ENCODE measurements at regions not wholly inside any gene's neighbourhood (a gene's known extent, or its start where the extent isn't known, plus 50 kb on each side); places are given as distances from the start of the nearest gene placed in this dataset.
"Not testable (repeated sequence)": the region's sequence is repeated elsewhere in the genome, so short reads cannot be mapped to it uniquely, and the experiment has no call there.

DNA sequence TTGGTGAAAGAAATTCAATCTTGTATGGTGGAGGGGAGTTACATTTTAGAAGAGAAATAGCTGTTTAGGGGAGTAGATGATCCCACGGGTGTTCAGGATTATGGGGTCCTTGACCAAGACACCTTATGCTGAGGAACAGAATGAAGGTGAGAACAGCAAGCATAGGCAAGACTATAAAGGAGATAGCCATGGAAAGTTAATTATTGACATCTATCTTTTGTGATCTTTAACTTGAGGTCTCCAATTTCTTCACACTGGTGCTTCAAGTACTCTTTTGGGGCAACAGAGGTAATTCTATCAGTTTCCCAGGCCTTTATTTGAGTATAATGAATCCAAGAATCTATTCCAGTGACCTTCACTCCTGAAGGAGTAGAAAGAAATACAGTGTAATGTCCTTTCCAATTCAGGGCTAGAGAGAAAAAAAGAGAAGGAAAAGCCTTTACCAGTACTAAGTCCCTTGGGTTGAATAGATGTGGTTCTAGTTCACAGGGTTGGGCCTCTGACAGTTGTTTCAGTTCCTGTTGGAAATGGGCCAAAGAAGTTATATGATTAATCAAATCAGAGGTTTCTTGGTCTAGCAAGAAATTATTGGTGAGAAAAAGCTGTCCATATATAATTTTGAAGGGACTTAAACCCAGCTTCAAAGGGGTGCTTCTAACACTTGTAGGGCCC lies 2104.1 kb upstream of the ACO1 start:
- H3K27ac ChIP-seq (ENCODE audit: low read depth, low read length) = no peak overlapping the region
- no peaks in the 10 kb centered on the region for H3K79me2 ChIP-seq (ENCODE audit: control insufficient read depth, insufficient read depth, low read length, poor library complexity)
- no peak overlapping the region for H2AFZ ChIP-seq (ENCODE audit: insufficient read depth, low read length, poor library complexity)
- no peak overlapping the region for H2BK120ac ChIP-seq (ENCODE audit: insufficient read depth, low read length, poor library complexity)
- no peak overlapping the region for H2BK5ac ChIP-seq (ENCODE audit: low read depth, low read length, poor library complexity)
- no peak overlapping the region for H3K23ac ChIP-seq (ENCODE audit: low read length)
- DNase-seq = no peak
- no peaks in the 10 kb centered on the region for H3K79me1 ChIP-seq (ENCODE audit: low read length)
- H3K4me3 ChIP-seq (ENCODE audit: low read depth, low read length) = no peak overlapping the region
- H3K9ac ChIP-seq (ENCODE audit: low read length) = no peak overlapping the region
- H2AK5ac ChIP-seq (ENCODE audit: low read length) = no peak overlapping the region
- no peaks in the 10 kb centered on the region for H3K27me3 ChIP-seq (ENCODE audit: insufficient read depth, low read length)
- H2BK12ac ChIP-seq (ENCODE audit: low read length) = no peak overlapping the region
- no peak overlapping the region for H4K91ac ChIP-seq (ENCODE audit: low read depth, low read length)
- no peaks in the 10 kb centered on the region for H3K36me3 ChIP-seq (ENCODE audit: control insufficient read depth in 1 of 2, insufficient read depth in 2 of 2, low read length in 2 of 2)
- no peaks in the 10 kb centered on the region for H3K9me3 ChIP-seq (ENCODE audit: insufficient read depth, low read depth, low read length)
- H3K4me2 ChIP-seq (ENCODE audit: low read length) = no peak overlapping the region
- no peak overlapping the region for H3K18ac ChIP-seq (ENCODE audit: low read length)
- no CpG with 5 or more reads among the region's 1 CpG for WGBS (ENCODE audit: extremely low coverage, insufficient coverage, insufficient read length)
- H4K12ac ChIP-seq (ENCODE audit: low read depth, low read length) = no peak overlapping the region
- no peak overlapping the region for H4K8ac ChIP-seq (ENCODE audit: low read depth, low read length)
- H3K14ac ChIP-seq (ENCODE audit: low read length) = no peak overlapping the region
- no peaks in the 10 kb centered on the region for H3K4me1 ChIP-seq (ENCODE audit: control insufficient read depth in 1 of 2, insufficient read depth in 2 of 2, low read length in 2 of 2)
- no peak overlapping the region for H3K4ac ChIP-seq (ENCODE audit: low read depth, low read length)

DNA sequence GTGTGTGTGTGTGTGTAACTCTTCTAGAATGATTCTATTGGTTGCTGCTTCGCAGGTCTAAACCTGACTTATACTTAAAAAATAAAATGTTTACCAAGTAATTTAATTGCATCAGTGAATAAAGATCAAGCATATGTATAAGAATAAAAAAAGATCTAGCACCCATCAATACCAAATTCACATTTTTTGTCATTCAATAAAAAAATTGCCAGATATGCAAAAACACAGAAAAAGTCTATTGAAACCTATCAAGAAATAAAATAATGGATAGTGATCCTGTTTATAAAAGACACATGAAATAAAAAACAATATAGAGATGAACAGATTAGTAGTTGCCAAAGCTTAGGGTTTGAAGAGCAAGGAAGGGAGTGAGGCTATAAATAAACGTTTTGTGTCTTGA lies 2095.0 kb upstream of the ACO1 start:
- H2BK5ac ChIP-seq (ENCODE audit: low read depth, low read length, poor library complexity) = no peak overlapping the region
- no peak overlapping the region for H3K23ac ChIP-seq (ENCODE audit: low read length)
- no peak overlapping the region for H2AK5ac ChIP-seq (ENCODE audit: low read length)
- H4K12ac ChIP-seq (ENCODE audit: low read depth, low read length) = no peak overlapping the region
- H3K14ac ChIP-seq (ENCODE audit: low read length) = no peak overlapping the region
- WGBS (ENCODE audit: extremely low coverage, insufficient coverage, insufficient read length) = no CpG with 5 or more reads among the region's 2 CpGs
- H3K36me3 ChIP-seq (ENCODE audit: control insufficient read depth in 1 of 2, insufficient read depth in 2 of 2, low read length in 2 of 2) = no peaks in the 10 kb centered on the region
- H2BK120ac ChIP-seq (ENCODE audit: insufficient read depth, low read length, poor library complexity) = no peak overlapping the region
- H3K9ac ChIP-seq (ENCODE audit: low read length) = no peak overlapping the region
- no peaks in the 10 kb centered on the region for H3K79me2 ChIP-seq (ENCODE audit: control insufficient read depth, insufficient read depth, low read length, poor library complexity)
- no peak overlapping the region for H3K18ac ChIP-seq (ENCODE audit: low read length)
- no peak overlapping the region for H2AFZ ChIP-seq (ENCODE audit: insufficient read depth, low read length, poor library complexity)
- no peak overlapping the region for H4K8ac ChIP-seq (ENCODE audit: low read depth, low read length)
- no peak overlapping the region for H4K91ac ChIP-seq (ENCODE audit: low read depth, low read length)
- no peak overlapping the region for H3K4me2 ChIP-seq (ENCODE audit: low read length)
- H3K27me3 ChIP-seq (ENCODE audit: insufficient read depth, low read length) = no peaks in the 10 kb centered on the region
- no peaks in the 10 kb centered on the region for H3K9me3 ChIP-seq (ENCODE audit: insufficient read depth, low read depth, low read length)
- no peaks in the 10 kb centered on the region for H3K4me1 ChIP-seq (ENCODE audit: control insufficient read depth in 1 of 2, insufficient read depth in 2 of 2, low read length in 2 of 2)
- DNase-seq = no peak
- no peak overlapping the region for H2BK12ac ChIP-seq (ENCODE audit: low read length)
- no peaks in the 10 kb centered on the region for H3K79me1 ChIP-seq (ENCODE audit: low read length)
- H3K4ac ChIP-seq (ENCODE audit: low read depth, low read length) = no peak overlapping the region
- no peak overlapping the region for H3K27ac ChIP-seq (ENCODE audit: low read depth, low read length)
- no peak overlapping the region for H3K4me3 ChIP-seq (ENCODE audit: low read depth, low read length)

DNA sequence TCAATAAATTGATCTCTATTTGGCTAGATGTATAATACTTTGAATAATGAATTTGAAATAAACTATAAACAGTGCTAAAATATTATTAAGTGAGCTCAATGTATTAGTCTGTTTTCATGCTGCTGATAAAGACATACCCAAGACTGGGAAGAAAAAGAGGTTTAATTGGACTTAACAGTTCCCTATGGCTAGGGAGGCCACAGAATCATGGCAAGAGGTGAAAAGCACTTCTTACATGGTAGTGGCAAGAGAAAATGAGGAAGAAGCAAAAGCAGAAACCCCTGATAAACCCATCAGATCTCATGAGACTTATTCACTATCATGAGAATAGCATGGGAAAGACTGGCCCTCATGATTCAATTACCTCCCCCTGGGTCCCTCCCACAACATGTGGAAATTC lies 2092.4 kb upstream of the ACO1 start:
- H3K4me3 ChIP-seq (ENCODE audit: low read depth, low read length); H2BK5ac ChIP-seq (ENCODE audit: low read depth, low read length, poor library complexity); H3K27me3 ChIP-seq (ENCODE audit: insufficient read depth, low read length); H2BK120ac ChIP-seq (ENCODE audit: insufficient read depth, low read length, poor library complexity); H4K12ac ChIP-seq (ENCODE audit: low read depth, low read length); H2BK12ac ChIP-seq (ENCODE audit: low read length); H2AFZ ChIP-seq (ENCODE audit: insufficient read depth, low read length, poor library complexity); H3K36me3 ChIP-seq (ENCODE audit: control insufficient read depth in 1 of 2, insufficient read depth in 2 of 2, low read length in 2 of 2); H3K23ac ChIP-seq (ENCODE audit: low read length); H3K79me1 ChIP-seq (ENCODE audit: low read length); H3K4me1 ChIP-seq (ENCODE audit: control insufficient read depth in 1 of 2, insufficient read depth in 2 of 2, low read length in 2 of 2); H2AK5ac ChIP-seq (ENCODE audit: low read length); H3K9ac ChIP-seq (ENCODE audit: low read length); H4K91ac ChIP-seq (ENCODE audit: low read depth, low read length); H4K8ac ChIP-seq (ENCODE audit: low read depth, low read length); DNase-seq; H3K27ac ChIP-seq (ENCODE audit: low read depth, low read length); H3K9me3 ChIP-seq (ENCODE audit: insufficient read depth, low read depth, low read length); H3K14ac ChIP-seq (ENCODE audit: low read length); H3K18ac ChIP-seq (ENCODE audit: low read length); H3K4me2 ChIP-seq (ENCODE audit: low read length); H3K79me2 ChIP-seq (ENCODE audit: control insufficient read depth, insufficient read depth, low read length, poor library complexity); H3K4ac ChIP-seq (ENCODE audit: low read depth, low read length): not testable (repeated sequence)

DNA sequence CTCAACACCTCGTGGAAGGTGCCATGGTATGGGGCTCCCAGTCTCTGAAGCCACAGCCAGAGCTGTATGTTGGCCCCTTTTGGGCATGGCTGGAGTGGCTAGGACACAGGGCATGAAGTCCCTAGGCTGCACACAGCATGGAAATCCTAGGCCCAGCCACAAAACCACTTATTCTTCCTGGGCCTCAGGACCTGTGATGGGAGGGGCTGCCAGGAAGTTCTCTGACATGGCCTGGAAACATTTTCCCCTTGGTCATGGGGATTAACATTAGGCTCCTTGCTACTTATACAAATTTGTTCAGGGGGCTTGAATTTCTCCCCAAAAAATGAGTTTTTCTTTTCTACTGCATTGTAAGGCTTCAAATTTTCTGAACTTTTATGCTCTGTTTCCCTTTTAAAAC lies 2091.2 kb upstream of the ACO1 start:
- H2BK12ac ChIP-seq (ENCODE audit: low read length) = no peak overlapping the region
- WGBS (ENCODE audit: extremely low coverage, insufficient coverage, insufficient read length) = no CpG with 5 or more reads among the region's 1 CpG
- no peak overlapping the region for H3K4me2 ChIP-seq (ENCODE audit: low read length)
- no peak overlapping the region for H3K23ac ChIP-seq (ENCODE audit: low read length)
- H3K4me1 ChIP-seq (ENCODE audit: control insufficient read depth in 1 of 2, insufficient read depth in 2 of 2, low read length in 2 of 2) = no peaks in the 10 kb centered on the region
- no peaks in the 10 kb centered on the region for H3K79me1 ChIP-seq (ENCODE audit: low read length)
- no peak overlapping the region for H2AFZ ChIP-seq (ENCODE audit: insufficient read depth, low read length, poor library complexity)
- H2BK5ac ChIP-seq (ENCODE audit: low read depth, low read length, poor library complexity) = no peak overlapping the region
- no peak overlapping the region for H2BK120ac ChIP-seq (ENCODE audit: insufficient read depth, low read length, poor library complexity)
- no peak overlapping the region for H4K91ac ChIP-seq (ENCODE audit: low read depth, low read length)
- no peak overlapping the region for H3K27ac ChIP-seq (ENCODE audit: low read depth, low read length)
- H4K12ac ChIP-seq (ENCODE audit: low read depth, low read length) = no peak overlapping the region
- no peak overlapping the region for H2AK5ac ChIP-seq (ENCODE audit: low read length)
- no peak for DNase-seq
- H3K79me2 ChIP-seq (ENCODE audit: control insufficient read depth, insufficient read depth, low read length, poor library complexity) = no peaks in the 10 kb centered on the region
- no peaks in the 10 kb centered on the region for H3K27me3 ChIP-seq (ENCODE audit: insufficient read depth, low read length)
- H3K18ac ChIP-seq (ENCODE audit: low read length) = no peak overlapping the region
- H3K4ac ChIP-seq (ENCODE audit: low read depth, low read length) = no peak overlapping the region
- H3K14ac ChIP-seq (ENCODE audit: low read length) = no peak overlapping the region
- no peak overlapping the region for H4K8ac ChIP-seq (ENCODE audit: low read depth, low read length)
- no peaks in the 10 kb centered on the region for H3K9me3 ChIP-seq (ENCODE audit: insufficient read depth, low read depth, low read length)
- no peak overlapping the region for H3K4me3 ChIP-seq (ENCODE audit: low read depth, low read length)
- H3K9ac ChIP-seq (ENCODE audit: low read length) = no peak overlapping the region
- H3K36me3 ChIP-seq (ENCODE audit: control insufficient read depth in 1 of 2, insufficient read depth in 2 of 2, low read length in 2 of 2) = no peaks in the 10 kb centered on the region
